Activated T-helper 2 cell treated with anti-CD3 and anti-CD28 coated beads, Interferon-gamma antibody, Interleukin-2, Interleukin-4, amounts not matched to agents 10 μg/mL and 5 μg/mL and 100 μg/mL, durations not matched to agents 14 hours and 24 hours and 36 hours (primary cell): ENCODE measurements at regions not wholly inside any gene's neighbourhood (a gene's known extent, or its start where the extent isn't known, plus 50 kb on each side); places are given as distances from the start of the nearest gene placed in this dataset.

Experiments used
- DNase-seq: peaks from one replicate; pipeline ENCODE4 v3.0.0; 2021; ENCODE audit warnings: low spot score
- H3K27ac Mint-ChIP-seq: one replicate; pipeline ENCODE4 v1.8.0; 2021; ENCODE audit warnings: mixed read lengths
- H3K27me3 Mint-ChIP-seq: one replicate; pipeline ENCODE4 v1.8.0; 2021; ENCODE audit warnings: low read depth, mixed read lengths
- H3K36me3 Mint-ChIP-seq: one replicate; pipeline ENCODE4 v1.8.0; 2021; ENCODE audit warnings: low read depth, mixed read lengths
- H3K4me1 Mint-ChIP-seq: one replicate; pipeline ENCODE4 v1.8.0; 2021; ENCODE audit warnings: low read depth, mixed read lengths
- H3K4me3 Mint-ChIP-seq: one replicate; pipeline ENCODE4 v1.8.0; 2021; ENCODE audit warnings: low read depth, mild to moderate bottlenecking, moderate library complexity, mixed read lengths
- H3K9me3 Mint-ChIP-seq: one replicate; pipeline ENCODE4 v1.8.0; 2021; ENCODE audit warnings: mixed read lengths
- intact Hi-C: fragments of 100-400 bp; cut with micrococcal nuclease; formaldehyde crosslinking; loops from one replicate; pipeline ENCODE4 v1.15.1; 2023

DNA sequence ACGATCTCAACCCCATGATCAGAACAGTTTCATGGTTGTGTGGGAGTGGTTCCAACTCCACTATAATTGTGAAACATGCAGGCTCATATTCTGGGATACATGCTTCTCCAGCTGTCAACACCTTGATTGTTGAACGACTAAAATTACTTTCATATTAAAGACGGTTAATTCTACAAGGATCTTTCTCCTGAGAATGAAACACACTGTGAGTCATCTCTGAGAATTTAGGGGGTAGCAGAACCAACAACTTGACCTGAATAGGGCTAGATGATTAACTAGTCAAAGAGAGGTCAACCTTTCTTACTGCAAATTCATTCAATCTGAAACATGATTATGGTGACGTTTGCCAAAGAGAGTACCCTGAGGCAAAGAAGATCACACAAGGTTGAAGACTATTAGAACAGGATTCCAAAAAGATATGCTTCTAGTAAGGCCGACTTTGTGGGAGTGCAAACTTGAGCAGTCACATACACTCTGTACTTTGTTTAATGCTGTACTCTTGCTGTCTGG is 175.2 kb upstream of the CITED2 start:
- no peak overlapping the region for H3K27ac Mint-ChIP-seq
- H3K4me1 Mint-ChIP-seq, result peaks cover 23% of the 10 kb centered on the region
- no peaks in the 10 kb centered on the region for H3K36me3 Mint-ChIP-seq
- no peak overlapping the region for H3K4me3 Mint-ChIP-seq
- DNase-seq, result no peak
- intact Hi-C loops, result no loop called here
- H3K27me3 Mint-ChIP-seq, result peaks cover 3% of the 10 kb centered on the region
- H3K9me3 Mint-ChIP-seq, result no peaks in the 10 kb centered on the region

DNA sequence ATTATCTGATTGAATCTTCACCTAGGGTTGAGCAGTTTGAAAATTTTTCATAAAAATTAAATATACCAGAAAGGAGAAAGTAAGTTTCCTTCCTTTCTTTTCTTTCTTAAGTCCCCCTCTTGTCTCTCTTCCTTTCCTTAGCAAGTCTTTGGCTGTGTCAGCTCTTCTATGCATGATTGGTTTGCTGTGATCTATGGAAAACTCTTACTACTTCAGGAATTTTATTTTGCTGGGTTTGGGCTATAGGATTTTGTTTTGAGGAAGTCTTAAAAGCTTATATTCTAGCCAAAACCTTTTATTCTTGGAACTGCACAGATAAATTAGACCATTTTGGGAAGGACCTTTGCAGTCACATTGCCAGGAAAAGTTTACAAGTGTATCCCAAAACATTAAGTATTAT is 173.4 kb upstream of the CITED2 start:
- H3K4me1 Mint-ChIP-seq, result peaks cover 34% of the 10 kb centered on the region
- intact Hi-C loops, result no loop called here
- H3K36me3 Mint-ChIP-seq, result no peaks in the 10 kb centered on the region
- no peak overlapping the region for H3K4me3 Mint-ChIP-seq
- no peaks in the 10 kb centered on the region for H3K9me3 Mint-ChIP-seq
- H3K27me3 Mint-ChIP-seq, result peaks cover 3% of the 10 kb centered on the region
- H3K27ac Mint-ChIP-seq, result no peak overlapping the region
- no peak for DNase-seq

DNA sequence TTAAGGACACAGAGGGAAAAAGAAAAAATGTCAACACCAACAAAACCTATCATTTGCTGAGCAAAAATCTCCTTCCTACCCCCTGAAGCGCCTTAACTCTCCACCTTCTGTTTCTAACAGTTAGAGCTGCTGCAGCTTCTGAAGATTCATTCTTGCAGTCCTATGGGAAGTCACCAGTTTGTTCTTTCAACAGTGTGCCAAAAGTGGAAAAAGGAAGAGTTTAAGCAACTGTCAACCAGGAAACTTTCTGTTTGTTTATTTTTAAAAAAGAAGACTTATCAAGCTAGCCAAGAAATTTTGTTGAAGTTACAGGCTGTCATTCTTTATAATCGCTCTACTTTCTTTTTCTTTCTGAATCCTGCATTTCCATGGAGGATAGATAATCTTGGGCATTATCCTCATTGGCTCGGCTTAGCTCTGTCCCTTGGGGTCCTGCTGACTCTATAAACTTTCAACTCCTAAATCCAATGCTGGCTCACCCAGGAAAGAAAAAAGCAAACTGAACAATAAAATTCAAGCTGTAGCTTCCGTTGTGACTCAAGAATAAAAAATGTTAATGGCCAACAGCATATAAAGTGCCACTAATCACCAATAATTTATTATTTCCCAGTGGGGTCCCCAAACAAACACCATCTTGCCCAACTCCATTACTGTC is 172.8 kb upstream of the CITED2 start:
- Mint-ChIP-seq H3K4me1 (peaks cover 34% of the 10 kb centered on the region), H3K4me3 (no peak overlapping the region), H3K27me3 (peaks cover 3% of the 10 kb centered on the region), H3K27ac (no peak overlapping the region), H3K9me3 (no peaks in the 10 kb centered on the region), H3K36me3 (no peaks in the 10 kb centered on the region)
- DNase-seq, result no peak
- intact Hi-C loops, result no loop called here

DNA sequence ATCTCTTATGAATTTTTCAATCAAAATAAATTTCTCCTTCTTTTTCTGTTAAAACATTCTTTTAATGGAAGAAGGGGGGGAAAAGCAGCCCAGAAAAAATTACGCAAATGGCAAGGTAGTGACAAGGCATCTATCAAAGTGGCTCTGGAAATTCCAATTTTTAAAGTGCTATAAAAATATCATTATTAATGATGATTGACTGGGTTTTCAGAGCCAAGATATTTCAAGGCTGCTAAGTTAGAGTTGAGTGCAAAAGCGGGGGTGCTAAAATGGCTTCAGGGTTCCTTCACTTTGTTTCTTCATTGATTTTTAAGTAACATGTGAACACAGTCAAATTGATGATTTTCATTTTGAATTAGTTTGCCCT is 171.6 kb upstream of the CITED2 start:
- Mint-ChIP-seq H3K4me3 (no peak overlapping the region), H3K9me3 (no peaks in the 10 kb centered on the region), H3K27me3 (no peaks in the 10 kb centered on the region)

DNA sequence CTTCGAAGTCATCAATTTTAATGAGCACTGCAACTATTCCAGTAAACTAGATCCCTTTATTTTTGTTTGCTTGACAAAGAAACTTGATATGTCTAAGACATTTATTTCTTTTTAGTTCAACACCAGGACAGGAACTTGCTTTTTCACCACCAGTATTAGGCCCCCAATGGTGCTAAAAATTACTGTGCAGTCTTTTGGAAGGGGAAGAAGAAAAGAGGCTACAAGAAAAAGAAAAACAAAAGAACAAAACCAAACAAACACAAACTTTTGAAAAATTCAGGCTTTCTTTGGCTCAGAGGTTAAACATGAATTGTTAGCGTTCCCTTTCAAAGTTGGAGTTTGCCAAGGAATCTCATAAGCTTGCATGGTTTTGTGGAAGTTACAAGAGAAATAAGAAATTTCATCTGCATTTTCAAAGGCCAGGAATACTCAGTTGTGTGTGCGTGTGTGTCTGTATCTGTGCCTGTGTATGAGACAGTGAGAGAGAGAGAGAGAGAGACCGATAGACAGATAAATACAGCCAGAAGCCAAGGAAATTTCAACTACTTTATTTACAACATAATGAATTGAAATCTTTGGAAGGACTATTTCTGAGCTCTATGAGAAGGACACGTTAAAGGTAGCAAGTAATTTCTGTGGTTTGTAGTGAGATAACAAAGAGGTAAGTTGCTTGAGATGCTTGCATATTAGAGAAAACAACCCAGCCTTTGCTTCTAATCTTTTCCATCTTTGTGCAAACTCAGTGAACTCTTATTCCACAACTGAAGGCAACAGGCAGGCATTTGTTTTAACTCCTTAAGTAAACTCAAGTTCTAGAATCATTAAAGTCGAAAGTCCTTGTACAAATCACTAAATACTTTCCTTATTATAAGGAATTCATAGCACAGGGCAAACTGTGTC is 171.0 kb upstream of the CITED2 start:
- DNase-seq, result no peak
- no peak overlapping the region for H3K4me3 Mint-ChIP-seq
- intact Hi-C loops, result no loop called here

More for the DNA sequence above, 171.6 kb upstream of the CITED2 start:
- Mint-ChIP-seq H3K27ac (no peak overlapping the region), H3K36me3 (no peaks in the 10 kb centered on the region), H3K4me1 (peaks cover 36% of the 10 kb centered on the region)
- intact Hi-C loops, result no loop called here
- no peak for DNase-seq

DNA sequence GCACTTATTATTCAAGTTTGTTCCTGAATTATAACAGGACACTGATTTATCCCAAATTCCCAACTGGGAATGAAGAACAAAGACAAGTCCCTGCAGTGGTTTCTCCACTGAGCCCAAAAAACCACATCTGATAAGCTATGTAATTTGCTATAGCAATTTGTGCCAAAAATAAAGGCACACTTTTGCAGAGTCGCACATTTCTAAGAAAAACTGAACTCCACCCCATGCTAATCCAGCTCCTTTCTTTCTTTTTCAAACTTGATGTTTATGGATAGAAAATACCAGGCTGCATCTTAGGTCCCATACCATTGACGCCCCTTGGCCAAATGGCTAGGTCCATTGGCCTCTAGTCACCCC is 170.2 kb upstream of the CITED2 start:
- no peaks in the 10 kb centered on the region for H3K27me3 Mint-ChIP-seq
- peaks cover 50% of the 10 kb centered on the region for H3K4me1 Mint-ChIP-seq
- DNase-seq, result no peak
- intact Hi-C loops, result loop anchor here (5.0 kb wide), 1 partner anchor 33 kb away; no protein-coding TSS in a partner anchor
- no peaks in the 10 kb centered on the region for H3K9me3 Mint-ChIP-seq
- H3K27ac Mint-ChIP-seq, result no peak overlapping the region
- no peak overlapping the region for H3K4me3 Mint-ChIP-seq
- peaks cover 3% of the 10 kb centered on the region for H3K36me3 Mint-ChIP-seq

More for the DNA sequence above, 171.0 kb upstream of the CITED2 start:
- Mint-ChIP-seq H3K4me1 (peaks cover 43% of the 10 kb centered on the region), H3K27ac (no peak overlapping the region), H3K9me3 (no peaks in the 10 kb centered on the region), H3K27me3 (no peaks in the 10 kb centered on the region), H3K36me3 (peaks cover 2% of the 10 kb centered on the region)

DNA sequence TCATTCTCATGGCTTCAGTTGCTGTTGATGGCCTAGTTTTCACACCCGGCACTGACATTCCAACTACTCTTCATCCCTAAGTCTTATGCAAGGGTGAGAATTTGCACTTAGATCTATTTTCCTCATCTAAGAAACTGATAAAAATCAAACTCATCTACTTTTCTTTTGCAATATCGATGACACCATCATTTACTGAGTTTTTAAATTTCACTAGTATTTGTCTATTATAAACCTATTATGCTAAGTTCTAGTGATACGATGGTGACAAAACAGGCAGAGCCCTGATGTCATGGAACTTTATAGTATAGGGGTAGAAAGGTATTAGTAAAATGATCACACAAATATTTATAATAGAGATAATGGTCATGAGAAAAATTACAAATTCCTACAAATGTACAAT is 167.9 kb upstream of the CITED2 start:
- intact Hi-C loops, result loop anchor here (5.0 kb wide), 1 partner anchor 35 kb away; no protein-coding TSS in a partner anchor
- Mint-ChIP-seq H3K27me3 (no peaks in the 10 kb centered on the region), H3K36me3 (peaks cover 3% of the 10 kb centered on the region), H3K4me3 (no peak overlapping the region), H3K9me3 (no peaks in the 10 kb centered on the region), H3K4me1 (peaks cover 60% of the 10 kb centered on the region), H3K27ac (no peak overlapping the region)
- no peak for DNase-seq

DNA sequence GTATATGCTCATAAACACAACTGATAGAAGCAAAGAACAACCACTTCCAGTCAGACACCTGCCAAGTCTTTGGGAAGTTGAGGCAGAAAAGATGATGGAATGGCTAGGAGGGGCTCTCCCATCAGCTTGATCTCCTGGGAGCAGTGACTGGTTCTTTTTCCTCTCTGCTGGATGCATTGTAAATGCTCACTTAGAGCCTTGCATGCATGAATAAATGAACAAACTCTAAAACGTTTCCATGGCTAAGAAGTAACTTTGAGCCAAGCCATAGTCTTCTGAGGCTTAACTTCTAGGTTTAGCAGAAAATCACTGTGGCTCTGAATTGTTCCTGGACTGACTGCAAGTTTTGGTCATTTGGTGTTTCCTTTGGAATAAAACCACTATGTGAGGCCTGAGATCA is 166.4 kb upstream of the CITED2 start:
- Mint-ChIP-seq H3K9me3 (no peaks in the 10 kb centered on the region), H3K27me3 (no peaks in the 10 kb centered on the region), H3K27ac (no peak overlapping the region), H3K4me3 (no peak overlapping the region), H3K4me1 (peaks cover 59% of the 10 kb centered on the region), H3K36me3 (peaks cover 3% of the 10 kb centered on the region)
- no peak for DNase-seq
- intact Hi-C loops, result loop anchor here (2.0 to 5.0 kb wide), 3 partner anchors 36 to 166 kb away; partner anchors contain the start of gene CITED2

DNA sequence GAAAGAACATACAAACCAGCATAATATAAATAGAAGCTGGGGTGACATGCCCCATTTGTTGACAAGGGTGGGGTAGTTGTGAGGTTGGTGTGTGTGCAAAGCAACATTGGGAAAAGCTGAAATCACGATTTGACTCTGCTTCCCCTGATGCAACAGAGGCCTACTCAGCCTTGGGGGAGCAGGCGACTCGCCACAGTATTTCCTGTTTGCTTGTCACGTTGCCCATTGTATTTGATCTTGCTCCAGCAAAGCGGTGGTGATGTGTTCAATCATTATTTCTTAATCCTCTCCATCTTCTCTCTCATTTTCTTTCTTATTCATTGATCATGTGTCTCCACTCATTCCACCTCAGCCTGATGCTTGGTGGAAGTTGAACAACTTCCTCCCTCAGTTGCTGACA is 165.8 kb upstream of the CITED2 start:
- intact Hi-C loops, result loop anchor here (2.0 to 5.0 kb wide), 3 partner anchors 37 to 165 kb away; partner anchors contain the start of gene CITED2
- peak; percentile 50 for DNase-seq
- peaks cover 3% of the 10 kb centered on the region for H3K36me3 Mint-ChIP-seq
- peak overlapping the region; percentile 77 for H3K27ac Mint-ChIP-seq
- no peak overlapping the region for H3K4me3 Mint-ChIP-seq
- H3K9me3 Mint-ChIP-seq, result no peaks in the 10 kb centered on the region
- H3K4me1 Mint-ChIP-seq, result peaks cover 56% of the 10 kb centered on the region
- H3K27me3 Mint-ChIP-seq, result no peaks in the 10 kb centered on the region

DNA sequence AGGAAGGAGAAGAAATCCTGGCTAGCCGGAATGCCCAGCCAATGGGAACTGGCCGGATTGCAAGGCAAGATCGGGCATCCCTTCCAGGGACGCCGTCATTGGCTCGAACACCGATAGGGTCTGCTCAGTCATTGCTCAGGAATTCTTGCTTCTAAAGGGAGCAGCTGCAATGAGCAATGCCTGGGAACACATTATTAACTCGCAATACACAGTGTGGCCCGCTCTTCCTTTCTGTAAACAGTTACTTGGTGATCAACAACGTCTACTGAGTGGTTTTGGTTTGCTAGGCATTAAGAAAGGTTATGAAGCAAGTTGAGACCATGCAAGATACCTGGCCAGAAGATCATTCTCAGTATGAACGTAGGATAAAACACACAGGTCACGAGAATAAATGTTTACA is 165.4 kb upstream of the CITED2 start:
- Mint-ChIP-seq H3K9me3 (no peaks in the 10 kb centered on the region), H3K4me3 (no peak overlapping the region), H3K27ac (peak overlapping the region; percentile 77), H3K36me3 (peaks cover 3% of the 10 kb centered on the region), H3K27me3 (no peaks in the 10 kb centered on the region), H3K4me1 (peaks cover 53% of the 10 kb centered on the region)
- intact Hi-C loops, result loop anchor here (2.0 to 10.0 kb wide), 5 partner anchors 37 to 1045 kb away; partner anchors contain the start of gene CITED2
- no peak for DNase-seq

DNA sequence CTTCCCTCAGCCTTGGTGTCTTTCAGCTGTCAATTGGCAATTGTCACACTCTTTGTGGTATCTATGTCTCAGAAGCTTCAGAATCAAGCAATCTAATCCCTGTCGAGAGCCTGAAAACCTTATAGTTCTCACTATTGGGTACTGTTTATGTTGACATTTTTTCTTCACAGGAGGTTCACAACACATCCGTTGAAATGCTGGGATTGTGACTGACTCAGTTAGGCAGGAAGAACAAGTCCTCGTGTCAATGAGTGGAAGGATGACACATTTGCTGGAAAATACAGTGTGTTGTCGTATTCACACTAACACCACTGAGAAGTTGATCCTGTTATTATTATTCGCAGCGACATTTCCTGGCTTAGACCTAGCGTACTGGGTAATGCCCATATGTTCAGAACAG is 163.9 kb upstream of the CITED2 start:
- Mint-ChIP-seq H3K27me3 (no peaks in the 10 kb centered on the region), H3K9me3 (no peaks in the 10 kb centered on the region), H3K36me3 (peaks cover 3% of the 10 kb centered on the region), H3K27ac (no peak overlapping the region), H3K4me1 (peaks cover 59% of the 10 kb centered on the region), H3K4me3 (no peak overlapping the region)
- DNase-seq, result no peak
- intact Hi-C loops, result loop anchor here (10.0 kb wide), 2 partner anchors 94 to 1046 kb away; no protein-coding TSS in a partner anchor

DNA sequence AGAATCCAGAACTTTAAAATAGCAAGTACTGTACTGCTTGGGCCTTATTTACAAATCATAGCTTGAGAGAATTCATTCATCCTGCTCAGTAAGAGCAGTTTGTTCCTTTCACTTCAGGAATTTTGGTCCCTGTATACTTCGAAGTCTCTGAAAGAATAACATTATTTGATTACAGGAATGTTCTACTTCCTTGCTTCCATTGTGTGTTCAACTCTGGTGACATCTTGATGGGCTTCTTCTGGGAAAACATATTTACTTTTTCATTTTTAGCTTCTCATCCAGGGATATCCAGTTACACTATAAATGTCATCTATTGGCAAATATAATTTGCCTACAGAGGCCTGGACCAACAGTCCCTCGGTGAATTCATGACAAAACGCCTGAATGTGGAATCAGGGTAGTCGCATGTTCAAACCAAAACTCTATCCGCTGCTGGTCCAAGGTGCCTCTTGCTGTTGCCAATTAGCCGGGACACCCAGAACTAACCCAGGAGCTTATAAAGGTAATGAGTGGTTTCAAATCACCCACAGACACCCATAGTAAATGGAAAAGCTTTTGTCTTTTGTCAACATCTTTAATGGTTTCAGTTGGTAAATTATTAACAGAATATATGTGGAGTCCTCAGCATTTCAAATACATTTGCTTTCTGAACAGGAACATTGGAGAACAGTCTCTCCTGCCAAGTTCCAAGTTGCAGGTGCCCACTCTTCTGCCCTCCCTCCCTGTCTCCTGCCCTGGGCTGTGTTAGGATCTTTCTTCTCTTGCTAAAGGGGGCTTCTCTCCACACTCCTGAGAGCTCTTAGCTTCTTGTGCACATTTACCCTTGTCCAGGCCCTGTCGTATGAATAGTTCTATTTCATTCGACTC is 162.5 kb upstream of the CITED2 start:
- no peak for DNase-seq
- Mint-ChIP-seq H3K9me3 (no peaks in the 10 kb centered on the region), H3K4me3 (no peak overlapping the region), H3K27me3 (no peaks in the 10 kb centered on the region), H3K27ac (no peak overlapping the region), H3K36me3 (peaks cover 3% of the 10 kb centered on the region), H3K4me1 (peaks cover 57% of the 10 kb centered on the region)
- intact Hi-C loops, result loop anchor here (10.0 kb wide), 2 partner anchors 92 to 1048 kb away; no protein-coding TSS in a partner anchor
